Epithelial cell of prostate (primary cell): ENCODE measurements at regions not wholly inside any gene's neighbourhood (a gene's known extent, or its start where the extent isn't known, plus 50 kb on each side); places are given as distances from the start of the nearest gene placed in this dataset.

Experiments used
- DNase-seq: peaks from one replicate; pipeline ENCODE4 v3.0.0-alpha.2; 2011; ENCODE audit warnings: low read depth, low spot score
- H3K27ac ChIP-seq: fragments of 450-650 bp; 2 replicates; pipeline ENCODE4 v1.5.1; 2017; ENCODE audit warnings: mild to moderate bottlenecking

DNA sequence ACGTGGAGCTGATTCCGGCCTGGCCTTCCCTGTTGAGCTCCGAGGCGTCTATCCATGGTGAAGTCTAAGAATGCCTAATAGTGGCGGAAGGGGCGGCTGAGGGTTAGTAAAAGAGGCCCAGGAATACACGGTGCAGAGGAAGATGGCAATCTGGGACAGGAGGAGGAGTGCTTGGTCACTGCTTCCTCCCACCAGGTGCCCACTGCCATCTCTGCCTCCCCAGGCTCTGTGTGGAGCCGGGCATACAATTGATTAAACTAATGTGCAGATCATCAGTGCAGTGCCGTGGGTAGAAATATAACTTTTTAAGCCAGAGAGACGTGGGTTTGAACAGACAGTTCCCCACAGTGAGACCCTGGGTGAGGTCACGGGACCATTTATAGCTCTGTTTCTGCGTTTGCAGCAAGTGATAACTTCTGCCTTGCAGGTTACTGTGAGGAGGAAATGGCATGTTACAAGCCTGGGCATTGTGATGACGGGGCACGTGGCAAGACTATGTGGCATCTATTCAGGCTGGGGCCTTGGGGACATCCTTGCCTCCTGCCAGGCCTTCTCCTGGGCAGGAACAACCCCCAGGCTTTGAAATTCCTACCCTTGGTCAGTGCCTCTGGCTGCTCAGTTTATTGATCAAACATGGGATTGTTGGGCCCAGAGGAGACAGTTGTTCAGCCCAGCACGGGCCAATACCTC is 204.9 kb downstream of the ASB1 start:
- DNase-seq = no peak
- H3K27ac ChIP-seq = no peak overlapping the region

DNA sequence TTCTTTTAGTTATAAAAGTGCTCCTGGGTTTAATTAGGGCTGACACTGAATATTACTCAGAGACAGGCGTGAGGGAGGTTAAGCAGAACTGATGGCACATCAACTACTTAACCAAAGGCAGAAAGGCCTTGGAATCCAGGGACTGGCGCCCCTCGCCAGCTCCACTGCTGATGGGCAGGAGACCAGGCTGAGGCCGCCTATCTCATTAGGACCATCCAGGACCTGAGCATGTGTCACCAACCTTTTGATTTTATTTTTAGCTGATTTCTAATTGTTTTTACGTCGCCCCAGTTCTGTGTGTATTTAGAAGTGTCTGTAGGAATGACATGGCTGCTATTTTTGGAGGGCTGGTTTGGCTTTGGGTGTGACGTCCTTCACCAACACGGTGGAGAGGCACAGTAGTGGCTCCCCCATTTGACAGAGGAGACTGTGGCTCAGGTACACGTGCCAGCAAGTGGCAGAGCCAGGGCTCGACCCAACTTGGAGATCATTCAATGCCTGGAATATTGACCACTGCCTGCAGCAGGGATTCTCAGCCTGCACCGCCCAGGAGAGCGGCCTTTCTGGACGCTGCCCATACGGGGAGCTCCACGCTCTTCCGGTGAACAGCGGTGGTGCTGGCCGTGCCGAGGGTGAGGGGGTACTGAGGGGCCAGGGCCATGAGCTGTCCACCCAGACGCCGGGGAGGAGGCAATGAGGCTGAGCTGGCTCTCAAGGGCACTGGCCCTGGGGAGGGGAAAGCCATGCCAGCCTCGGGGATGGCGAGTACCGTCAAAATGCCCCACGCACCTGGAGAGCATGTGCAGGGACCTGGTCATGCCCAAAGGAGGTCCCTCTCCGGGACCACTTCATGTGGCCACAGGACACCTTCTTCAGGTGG is 205.7 kb downstream of the ASB1 start:
- no peak for DNase-seq
- no peak overlapping the region for H3K27ac ChIP-seq

- DNase-seq = no peak
- H3K27ac ChIP-seq = no peak overlapping the region
Observed at GRCh38 chr2:238633426-238634328, 206.9 kb downstream of the ASB1 start.

GRCh38 chr2:238634701-238635357 is 208.1 kb downstream of the ASB1 start:
- no peak overlapping the region for H3K27ac ChIP-seq
- DNase-seq = no peak

GRCh38 chr2:238635647-238636051 is 208.9 kb downstream of the ASB1 start:
- no peak for DNase-seq
- no peak overlapping the region for H3K27ac ChIP-seq

DNA sequence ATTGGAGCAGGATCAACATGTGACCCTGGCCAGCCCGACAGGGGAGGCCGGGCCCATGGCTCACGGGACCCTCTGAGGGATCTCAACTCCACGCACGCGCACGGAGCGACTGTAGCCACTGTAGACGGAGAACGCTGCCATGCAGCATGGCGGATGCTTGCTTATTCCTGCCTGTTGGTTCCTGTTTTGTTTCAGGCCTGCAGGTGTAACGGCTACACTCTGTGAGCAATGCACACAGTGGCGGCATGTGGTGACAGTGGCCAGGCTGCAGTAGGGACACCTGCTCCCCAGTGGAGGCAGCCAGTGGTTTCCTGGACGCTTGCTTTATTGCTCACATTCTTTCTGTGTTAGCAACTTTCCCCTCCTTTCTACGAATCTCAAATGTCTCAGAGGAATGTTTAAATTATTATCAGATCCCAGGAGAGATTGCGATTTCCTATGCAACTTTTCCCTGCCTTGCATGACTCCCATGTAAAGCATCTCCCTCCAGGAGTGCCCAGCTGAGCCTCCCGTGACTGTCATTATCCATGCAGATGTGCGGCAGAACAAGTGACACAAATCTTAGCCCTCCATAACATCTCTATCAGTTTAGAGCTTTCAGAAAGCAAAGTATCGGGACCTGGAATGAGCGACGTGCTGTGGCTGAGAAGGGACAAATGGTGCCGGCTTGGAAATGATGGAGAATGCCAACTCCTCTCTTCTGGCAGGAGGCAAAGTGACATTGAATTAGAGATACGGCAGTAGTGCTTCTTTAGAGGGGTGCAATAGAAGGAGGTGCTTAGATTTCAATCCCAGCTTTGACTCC is 209.7 kb downstream of the ASB1 start:
- DNase-seq = no peak
- H3K27ac ChIP-seq = no peak overlapping the region

DNA sequence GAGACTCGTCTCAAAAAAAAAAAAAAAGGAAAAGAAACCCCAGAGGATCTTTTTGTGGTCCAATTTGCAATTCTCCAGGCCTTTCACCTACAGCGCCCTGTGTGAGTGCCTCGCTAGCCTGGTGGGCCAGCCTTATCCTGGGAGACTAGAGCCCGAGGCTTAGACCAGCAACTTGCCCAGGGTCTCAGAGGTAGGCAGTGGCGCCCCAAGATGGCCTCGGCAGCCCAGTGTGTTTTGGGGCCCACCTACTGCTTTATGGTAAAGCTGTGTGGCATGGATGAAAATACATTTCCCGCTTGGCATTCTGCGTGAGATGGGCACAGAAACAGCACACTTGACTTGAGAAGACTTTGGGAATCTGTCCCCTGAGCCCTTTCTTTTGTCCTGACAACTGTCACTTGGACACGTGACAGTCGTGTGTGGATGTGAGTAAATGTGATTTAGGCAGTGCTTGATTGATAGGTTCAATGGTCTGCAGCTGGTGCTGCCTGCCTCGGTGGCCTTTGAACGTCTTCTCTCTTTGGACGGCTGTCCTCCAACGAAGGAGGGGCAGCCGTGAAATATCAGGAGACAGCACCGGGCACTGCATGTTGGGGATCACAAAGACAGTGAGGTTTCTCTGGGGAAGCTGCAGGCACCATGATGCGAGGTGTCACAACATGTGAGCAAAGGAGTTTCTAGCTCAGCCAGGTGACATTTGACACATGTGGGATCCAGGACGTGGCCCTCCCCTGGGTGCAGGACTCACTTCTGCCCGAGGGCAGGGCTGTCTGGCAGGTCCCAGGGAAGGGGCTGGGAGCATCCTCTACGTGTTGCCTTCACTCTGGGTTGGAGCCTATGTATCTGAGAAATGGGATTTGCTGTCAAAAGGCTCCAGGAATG is 209.5 kb upstream of the TWIST2 start:
- no peak for DNase-seq
- no peak overlapping the region for H3K27ac ChIP-seq

DNA sequence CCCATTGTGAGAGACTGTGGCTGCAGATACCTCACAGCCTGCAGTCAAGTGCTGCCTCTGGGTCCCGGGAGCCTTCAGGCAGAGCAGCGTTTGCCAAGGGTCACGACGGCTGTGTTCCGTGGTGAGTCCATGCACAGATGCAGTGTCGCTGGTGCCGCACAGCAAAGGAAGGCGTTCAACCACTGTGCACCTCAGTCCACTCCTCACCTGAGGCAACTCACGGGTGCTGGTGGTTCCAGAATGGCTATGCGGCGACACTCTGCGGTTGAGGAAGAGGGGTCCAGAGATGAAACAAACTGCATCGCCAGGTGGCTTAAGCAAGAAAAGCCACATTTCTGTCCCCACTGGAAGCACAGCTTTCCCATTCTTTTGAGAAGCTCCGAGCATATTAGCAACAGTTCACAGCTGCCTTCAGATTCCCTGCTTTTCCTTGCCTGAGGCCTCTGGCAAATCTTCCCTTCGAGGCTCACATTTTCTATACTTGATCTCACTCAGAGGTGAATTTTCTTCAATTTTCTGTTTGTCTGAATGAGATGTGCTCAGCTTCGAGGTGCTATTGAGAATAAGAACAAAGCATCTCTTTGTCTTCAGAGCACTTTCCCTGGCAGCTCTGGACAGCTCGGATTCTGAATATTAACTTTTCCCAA is 208.8 kb upstream of the TWIST2 start:
- no peak for DNase-seq
- no peak overlapping the region for H3K27ac ChIP-seq

- DNase-seq = no peak
- no peak overlapping the region for H3K27ac ChIP-seq
Observed at GRCh38 chr2:238640486-238640885, 207.4 kb upstream of the TWIST2 start.

DNA sequence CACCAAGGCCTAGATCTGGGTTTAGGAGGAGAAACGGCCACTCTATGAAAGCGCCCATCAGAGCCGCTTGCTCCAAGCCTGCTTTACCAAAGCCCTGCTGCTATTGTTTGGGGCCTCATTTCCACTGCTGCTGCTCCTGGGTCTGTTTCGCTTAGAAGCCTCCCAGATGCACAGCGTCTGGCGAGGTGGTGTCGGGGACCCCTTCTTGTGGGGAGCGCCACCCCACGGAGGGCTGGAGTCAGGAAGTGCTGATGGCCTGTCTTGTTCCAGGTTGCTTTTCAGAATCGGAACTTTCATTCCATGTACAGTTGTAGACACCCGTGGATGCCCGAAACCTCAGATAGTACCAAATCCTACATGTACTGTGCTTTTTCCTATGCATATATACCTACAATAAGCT is 204.9 kb upstream of the TWIST2 start:
- DNase-seq = no peak
- H3K27ac ChIP-seq = no peak overlapping the region

GRCh38 chr2:238643400-238643907 is 204.4 kb upstream of the TWIST2 start:
- no peak for DNase-seq
- peak overlapping the region; percentile 60 for H3K27ac ChIP-seq

DNA sequence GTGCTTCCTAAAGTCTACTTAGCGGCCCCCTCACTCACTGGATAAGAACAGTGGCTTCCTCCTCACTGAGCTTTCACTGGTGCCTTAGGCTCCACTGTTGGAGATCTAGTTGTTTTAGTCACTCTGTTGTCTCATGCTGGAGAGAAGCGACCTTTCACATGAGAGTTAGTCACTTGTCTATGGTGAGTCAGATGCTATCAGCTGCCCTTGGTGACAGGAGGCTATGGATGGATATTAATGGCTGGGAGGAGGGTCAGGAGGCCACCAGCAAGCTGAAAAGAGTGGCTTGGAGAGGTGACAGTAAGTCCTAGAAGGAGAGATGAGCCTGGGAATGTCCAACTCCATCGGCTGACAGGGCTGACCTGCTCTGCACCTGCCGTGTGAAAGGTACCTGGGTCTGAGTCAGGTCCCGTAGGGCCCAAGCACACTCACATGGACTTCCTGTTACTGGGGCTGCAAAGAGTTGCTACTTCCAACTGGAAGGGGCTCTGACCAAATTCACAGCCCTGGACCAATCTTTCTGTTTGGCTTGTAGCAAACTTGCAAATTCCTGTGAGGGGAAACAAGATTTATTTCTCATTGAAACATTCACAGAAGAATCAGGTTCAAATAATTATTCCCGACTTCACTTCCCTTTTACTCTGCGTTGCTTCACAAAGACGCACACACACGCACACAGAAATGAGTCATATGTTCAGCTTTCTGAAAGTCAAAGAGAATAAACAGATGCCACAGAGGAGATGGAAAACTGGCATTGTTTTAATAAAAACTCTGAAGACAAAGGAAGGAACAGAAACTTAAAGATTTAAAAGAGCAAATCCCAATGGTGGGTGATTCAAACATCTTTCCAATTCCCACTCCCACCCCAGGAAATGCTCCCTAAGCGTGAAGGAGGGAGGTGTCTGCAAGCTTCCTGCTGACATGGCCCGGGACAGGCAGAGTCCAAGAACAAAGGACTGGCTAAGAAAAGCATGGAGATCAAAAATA is 203.5 kb upstream of the TWIST2 start:
- H3K27ac ChIP-seq = peak overlapping the region; percentile 60
- DNase-seq = peak; percentile 64

DNA sequence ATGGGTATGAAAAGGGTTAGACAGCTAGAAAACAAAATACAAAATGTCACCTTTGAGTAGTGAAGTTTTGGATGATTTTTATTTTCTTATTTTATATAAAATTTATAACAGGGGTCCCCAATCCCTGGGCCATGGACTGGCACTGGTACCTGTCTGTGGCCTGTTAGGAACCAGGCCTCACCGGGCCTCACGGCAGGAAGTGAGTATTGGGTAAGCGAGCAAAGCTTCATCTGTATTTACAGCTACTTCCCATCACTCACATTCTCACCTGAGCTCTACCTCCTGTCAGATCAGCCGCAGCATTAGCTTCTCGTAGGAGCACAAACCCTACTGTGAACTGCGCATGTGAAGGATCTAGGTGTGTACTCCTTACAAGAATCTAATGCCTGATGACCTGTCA is 202.8 kb upstream of the TWIST2 start:
- H3K27ac ChIP-seq = peak overlapping the region; percentile 60
- no peak for DNase-seq

GRCh38 chr2:238645716-238646115 is 202.2 kb upstream of the TWIST2 start:
- no peak overlapping the region for H3K27ac ChIP-seq
- no peak for DNase-seq

GRCh38 chr2:238646281-238646680 is 201.6 kb upstream of the TWIST2 start:
- DNase-seq = no peak
- H3K27ac ChIP-seq = no peak overlapping the region

GRCh38 chr2:238646803-238647202 is 201.1 kb upstream of the TWIST2 start:
- DNase-seq = no peak
- H3K27ac ChIP-seq = no peak overlapping the region

DNA sequence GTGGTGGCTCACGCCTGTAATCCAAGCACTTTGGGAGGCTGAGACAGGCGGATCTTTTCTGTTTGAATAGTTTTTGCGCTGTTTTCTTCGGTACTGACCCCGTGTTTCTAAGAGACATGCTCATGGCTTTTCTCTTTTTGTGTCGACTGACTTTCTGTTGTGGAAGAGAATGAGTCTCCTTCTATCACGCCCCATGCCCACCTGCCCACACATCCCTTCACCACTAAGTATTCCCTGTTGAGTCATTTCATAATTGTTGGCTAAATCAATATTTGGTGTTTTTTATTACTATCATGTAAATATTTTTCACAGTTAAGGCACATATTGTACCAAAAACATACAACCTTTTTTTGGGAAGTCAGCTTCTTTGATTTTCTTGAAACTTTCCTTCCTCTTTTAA is 198.8 kb upstream of the TWIST2 start:
- no peak overlapping the region for H3K27ac ChIP-seq
- DNase-seq = no peak
